ENCODE measurements at regions not wholly inside any gene's neighbourhood (a gene's known extent, or its start where the extent isn't known, plus 50 kb on each side); places are given as distances from the start of the nearest gene placed in this dataset.

DNA sequence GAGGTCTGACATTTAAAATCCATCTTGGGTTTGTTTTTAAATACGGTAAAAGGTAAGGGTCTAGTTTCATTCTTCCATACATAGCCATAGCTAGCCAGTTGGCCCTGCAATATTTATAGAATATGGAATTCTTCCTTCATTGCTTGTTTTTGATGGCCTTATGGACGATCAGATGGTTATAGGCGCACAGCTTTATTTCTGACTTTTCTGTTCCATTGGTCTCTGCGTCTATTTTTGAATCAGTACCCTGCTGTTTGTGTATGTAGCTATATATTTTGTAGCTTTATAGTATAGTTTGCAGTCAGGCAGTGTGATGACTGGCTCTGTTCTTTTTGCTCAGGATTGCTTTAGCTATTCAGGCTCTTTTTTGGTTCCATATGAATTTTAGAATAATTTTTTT lies 366.8 kb upstream of the MIS18BP1 start:
- no peak overlapping the region for H3K4me3 ChIP-seq
- no peaks in the 10 kb centered on the region for H3K27me3 ChIP-seq (ENCODE audit: control insufficient read depth in 2 of 2, insufficient read depth in 2 of 2, low read length in 2 of 2)
- no peaks in the 10 kb centered on the region for H3K79me2 ChIP-seq (ENCODE audit: control insufficient read depth, insufficient read depth, low read length)
- no peaks in the 10 kb centered on the region for H3K9me1 ChIP-seq (ENCODE audit: control insufficient read depth, insufficient read depth, low read length)
- no peaks in the 10 kb centered on the region for H4K20me1 ChIP-seq (replicated peaks; ENCODE audit: control insufficient read depth, insufficient read depth, low read length)
- no peak overlapping the region for H2AFZ ChIP-seq (ENCODE audit: low read depth, low read length)
- 2% methylated on average over 4 of the region's 4 CpGs for WGBS (ENCODE audit: insufficient coverage, low coverage, missing lambda C conversion rate)
- no peak overlapping the region for H3K9ac ChIP-seq (ENCODE audit: insufficient read depth in 1 of 2, low read depth in 2 of 2, low read length in 2 of 2)
- H3K27ac ChIP-seq (ENCODE audit: extremely low read depth, low read depth, low read length): no peak overlapping the region
- H3K36me3 ChIP-seq (ENCODE audit: control insufficient read depth, insufficient read depth, low read length): no peaks in the 10 kb centered on the region
- no peak for TF ChIP-seq KLF1 (tag; IDR thresholded peaks at IDR 0.05)
- TF ChIP-seq PPARD (CRISPR knock-in tag; IDR thresholded peaks at IDR 0.05): no peak
- no peak for TF ChIP-seq HNRNPH1 (optimal IDR thresholded peaks at IDR 0.05; ENCODE audit: low read depth, low read length)
- no peak for TF ChIP-seq RAD51 (IDR thresholded peaks at IDR 0.05; ENCODE audit: borderline replicate concordance, low read depth)
- TF ChIP-seq RNF219 (CRISPR knock-in tag; IDR thresholded peaks at IDR 0.05): no peak
- no peak for TF ChIP-seq MTA2 (IDR thresholded peaks at IDR 0.05; ENCODE audit: low read depth)
- no peak for TF ChIP-seq KLF6 (CRISPR knock-in tag; IDR thresholded peaks at IDR 0.05; ENCODE audit: borderline replicate concordance)
- H3K9me3 ChIP-seq (replicated peaks; ENCODE audit: control insufficient read depth, insufficient read depth, low read depth, low read length): no peaks in the 10 kb centered on the region
- CTCF ChIA-PET (ENCODE audit: low intra/inter-chr PET ratio): no interaction called here
- FAIRE-seq (no peak), DNase-seq (ENCODE audit: extremely low read depth in 1 of 4, low spot score in 3 of 4) (no peak), ATAC-seq (no peak)
- intact Hi-C loops (cut with micrococcal nuclease) (no loop called here), in situ Hi-C loops (cut with MboI) (no loop called here)
- no TSS peak for BruUV-seq (replicated peaks)
- no peaks in the 10 kb centered on the region for H3K4me1 ChIP-seq (replicated peaks in 1 of 2; ENCODE audit: control insufficient read depth in 2 of 2, insufficient read depth in 2 of 2, low read length in 2 of 2)
- POLR2A ChIA-PET: no interaction called here
- no peak overlapping the region for H3K4me2 ChIP-seq (ENCODE audit: insufficient read depth, low read length)
